ENCODE measurements at regions not wholly inside any gene's neighbourhood (a gene's known extent, or its start where the extent isn't known, plus 50 kb on each side); places are given as distances from the start of the nearest gene placed in this dataset.

- H3K9me3 ChIP-seq (replicated peaks; ENCODE audit: insufficient read depth, low read length), result no peaks in the 10 kb centered on the region
- no peaks in the 10 kb centered on the region for H3K4me1 ChIP-seq (ENCODE audit: low read length)
- no peak for DNase-seq
- H3K36me3 ChIP-seq (replicated peaks; ENCODE audit: insufficient read depth, low read length), result no peaks in the 10 kb centered on the region
- no peak overlapping the region for H3K27ac ChIP-seq (ENCODE audit: low read length)
- H3K9ac ChIP-seq (ENCODE audit: low read length), result no peak overlapping the region
- TF ChIP-seq EZH2phosphoT487 (IDR thresholded peaks at IDR 0.05; ENCODE audit: low read length), result no peak
- TF ChIP-seq, protein P1, sequence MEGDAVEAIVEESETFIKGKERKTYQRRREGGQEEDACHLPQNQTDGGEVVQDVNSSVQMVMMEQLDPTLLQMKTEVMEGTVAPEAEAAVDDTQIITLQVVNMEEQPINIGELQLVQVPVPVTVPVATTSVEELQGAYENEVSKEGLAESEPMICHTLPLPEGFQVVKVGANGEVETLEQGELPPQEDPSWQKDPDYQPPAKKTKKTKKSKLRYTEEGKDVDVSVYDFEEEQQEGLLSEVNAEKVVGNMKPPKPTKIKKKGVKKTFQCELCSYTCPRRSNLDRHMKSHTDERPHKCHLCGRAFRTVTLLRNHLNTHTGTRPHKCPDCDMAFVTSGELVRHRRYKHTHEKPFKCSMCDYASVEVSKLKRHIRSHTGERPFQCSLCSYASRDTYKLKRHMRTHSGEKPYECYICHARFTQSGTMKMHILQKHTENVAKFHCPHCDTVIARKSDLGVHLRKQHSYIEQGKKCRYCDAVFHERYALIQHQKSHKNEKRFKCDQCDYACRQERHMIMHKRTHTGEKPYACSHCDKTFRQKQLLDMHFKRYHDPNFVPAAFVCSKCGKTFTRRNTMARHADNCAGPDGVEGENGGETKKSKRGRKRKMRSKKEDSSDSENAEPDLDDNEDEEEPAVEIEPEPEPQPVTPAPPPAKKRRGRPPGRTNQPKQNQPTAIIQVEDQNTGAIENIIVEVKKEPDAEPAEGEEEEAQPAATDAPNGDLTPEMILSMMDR (IDR thresholded peaks at IDR 0.05; ENCODE audit: low read length), result no peak
- TF ChIP-seq EZH2 (optimal IDR thresholded peaks at IDR 0.05; ENCODE audit: low read depth, low read length), result no peak
- no peak overlapping the region for H3K4me3 ChIP-seq (ENCODE audit: low read length)
- H3K27me3 ChIP-seq (replicated peaks; ENCODE audit: insufficient read depth, low read length), result peaks cover 34% of the 10 kb centered on the region
- no peak overlapping the region for H2AFZ ChIP-seq (ENCODE audit: low read length)
- no peaks in the 10 kb centered on the region for H3F3A ChIP-seq (ENCODE audit: insufficient read depth, low read length)
- no peaks in the 10 kb centered on the region for H4K20me1 ChIP-seq (ENCODE audit: insufficient read depth, low read length)
- H3K4me2 ChIP-seq (ENCODE audit: low read depth, low read length), result no peak overlapping the region
- no peaks in the 10 kb centered on the region for H3K9me2 ChIP-seq (replicated peaks; ENCODE audit: insufficient read depth, low read length)
- no peaks in the 10 kb centered on the region for H3K79me2 ChIP-seq (ENCODE audit: low read length)
These were observed 310.0 kb upstream of the TSHZ3 start for GRCh38 chr19:31658993-31659896.

GRCh38 chr19:31659897-31660210, 310.6 kb upstream of the TSHZ3 start:
- Histone ChIP-seq H3K27ac (ENCODE audit: low read length) (no peak overlapping the region), H2AFZ (ENCODE audit: low read length) (no peak overlapping the region), H3K9ac (ENCODE audit: low read length) (no peak overlapping the region), H3K36me3 (replicated peaks; ENCODE audit: insufficient read depth, low read length) (no peaks in the 10 kb centered on the region), H3K4me3 (ENCODE audit: low read length) (no peak overlapping the region), H3K4me1 (ENCODE audit: low read length) (no peaks in the 10 kb centered on the region), H3K27me3 (replicated peaks; ENCODE audit: insufficient read depth, low read length) (peaks cover 40% of the 10 kb centered on the region), H3K9me2 (replicated peaks; ENCODE audit: insufficient read depth, low read length) (no peaks in the 10 kb centered on the region), H4K20me1 (ENCODE audit: insufficient read depth, low read length) (no peaks in the 10 kb centered on the region), H3K79me2 (ENCODE audit: low read length) (no peaks in the 10 kb centered on the region), H3K9me3 (replicated peaks; ENCODE audit: insufficient read depth, low read length) (no peaks in the 10 kb centered on the region), H3K4me2 (ENCODE audit: low read depth, low read length) (no peak overlapping the region), H3F3A (ENCODE audit: insufficient read depth, low read length) (no peaks in the 10 kb centered on the region)
- TF ChIP-seq, protein P1 (IDR thresholded peaks at IDR 0.05; ENCODE audit: low read length), result no peak
- TF ChIP-seq EZH2phosphoT487 (IDR thresholded peaks at IDR 0.05; ENCODE audit: low read length) (no peak), EZH2 (optimal IDR thresholded peaks at IDR 0.05; ENCODE audit: low read depth, low read length) (no peak)
- no peak for DNase-seq

- Histone ChIP-seq H3K9ac (ENCODE audit: low read length) (no peak overlapping the region), H3K27ac (ENCODE audit: low read length) (no peak overlapping the region), H3K9me2 (replicated peaks; ENCODE audit: insufficient read depth, low read length) (no peaks in the 10 kb centered on the region), H3K36me3 (replicated peaks; ENCODE audit: insufficient read depth, low read length) (no peaks in the 10 kb centered on the region), H4K20me1 (ENCODE audit: insufficient read depth, low read length) (no peaks in the 10 kb centered on the region), H3K27me3 (replicated peaks; ENCODE audit: insufficient read depth, low read length) (peaks cover 43% of the 10 kb centered on the region), H3K4me2 (ENCODE audit: low read depth, low read length) (no peak overlapping the region), H3K79me2 (ENCODE audit: low read length) (no peaks in the 10 kb centered on the region), H3K4me1 (ENCODE audit: low read length) (no peaks in the 10 kb centered on the region), H3F3A (ENCODE audit: insufficient read depth, low read length) (no peaks in the 10 kb centered on the region), H3K4me3 (ENCODE audit: low read length) (no peak overlapping the region), H3K9me3 (replicated peaks; ENCODE audit: insufficient read depth, low read length) (no peaks in the 10 kb centered on the region), H2AFZ (ENCODE audit: low read length) (no peak overlapping the region)
- TF ChIP-seq, protein P1 (IDR thresholded peaks at IDR 0.05; ENCODE audit: low read length), result no peak
- no peak for TF ChIP-seq EZH2phosphoT487 (IDR thresholded peaks at IDR 0.05; ENCODE audit: low read length)
- TF ChIP-seq EZH2 (optimal IDR thresholded peaks at IDR 0.05; ENCODE audit: low read depth, low read length), result no peak
- no peak for DNase-seq
These were observed 314.9 kb upstream of the TSHZ3 start for GRCh38 chr19:31664096-31664495.

Measured in MM.1S (cell line).